DMS79 (cell line): ENCODE measurements at regions not wholly inside any gene's neighbourhood (a gene's known extent, or its start where the extent isn't known, plus 50 kb on each side); places are given as distances from the start of the nearest gene placed in this dataset.
A peak's percentile ranks its signal among the peaks of the same experiment; 100 is the strongest.

Source experiments
- DNase-seq: peaks from one replicate; lab custom pipeline; 2025; lab: John Stamatoyannopoulos, UW

- DNase-seq = no peak
Observed at GRCh38 chr3:34183114-34183513, 384.7 kb downstream of the PDCD6IP start.

GRCh38 chr3:34183611-34184340 is 385.3 kb downstream of the PDCD6IP start:
- peak; percentile 86 for DNase-seq

DNA sequence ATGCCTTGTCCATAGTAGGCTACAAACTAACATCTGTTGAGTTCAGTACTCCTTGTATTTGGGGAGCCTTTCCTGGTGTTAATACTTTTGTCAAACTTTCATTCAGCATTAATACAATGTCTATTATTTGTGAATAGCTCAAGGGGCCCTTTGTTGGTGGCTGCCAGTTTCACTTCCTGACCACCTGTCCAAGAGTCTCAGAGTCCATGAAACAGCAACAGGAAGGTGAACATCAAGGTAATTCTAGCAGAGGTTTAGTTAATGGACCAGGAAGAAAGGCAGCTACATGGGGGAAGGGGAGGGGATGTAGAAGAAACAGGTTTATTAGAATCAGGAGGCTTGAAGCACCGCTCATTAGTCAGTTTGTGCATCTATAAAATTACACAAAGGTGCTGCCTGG is 386.9 kb downstream of the PDCD6IP start:
- no peak for DNase-seq

DNA sequence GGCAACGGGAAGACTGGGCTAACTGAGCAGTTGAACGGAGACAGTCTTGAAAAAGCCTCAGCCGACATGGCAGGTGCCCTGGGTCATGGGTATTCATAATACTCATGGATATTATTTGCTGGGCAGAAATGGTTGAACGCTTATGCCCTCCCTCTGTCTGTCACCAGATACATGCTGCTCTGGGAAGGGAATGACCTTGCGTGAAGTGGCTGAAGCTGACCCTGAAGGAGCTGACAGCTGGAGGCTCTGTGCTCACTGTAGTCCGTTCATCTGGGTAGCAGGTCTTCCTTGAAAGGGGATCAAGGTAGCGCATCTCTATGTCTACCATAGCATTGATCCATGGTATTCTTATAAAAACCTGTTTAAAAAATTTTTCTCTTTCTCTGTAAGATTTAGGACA is 390.7 kb downstream of the PDCD6IP start:
- no peak for DNase-seq

DNA sequence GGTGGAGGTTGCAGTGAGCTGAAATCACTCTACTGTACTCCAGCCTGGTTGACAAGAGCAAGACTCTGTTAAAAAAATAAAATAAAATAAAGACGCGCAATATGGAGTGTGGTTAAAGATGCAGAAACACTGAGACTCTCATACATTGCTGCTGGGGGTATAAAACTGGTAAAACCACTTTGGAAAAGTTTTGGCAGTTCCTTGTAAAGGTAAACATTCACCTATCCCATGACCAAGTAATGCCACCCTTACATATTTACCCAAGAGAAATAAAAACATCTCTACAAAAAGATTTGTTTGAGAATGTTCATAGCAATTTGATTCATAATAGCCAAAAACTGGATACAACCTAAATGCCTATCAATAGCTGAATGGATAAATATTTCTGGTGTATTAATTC is 398.5 kb downstream of the PDCD6IP start:
- no peak for DNase-seq

GRCh38 chr3:34198309-34198708 is 399.9 kb downstream of the PDCD6IP start:
- DNase-seq = no peak

DNA sequence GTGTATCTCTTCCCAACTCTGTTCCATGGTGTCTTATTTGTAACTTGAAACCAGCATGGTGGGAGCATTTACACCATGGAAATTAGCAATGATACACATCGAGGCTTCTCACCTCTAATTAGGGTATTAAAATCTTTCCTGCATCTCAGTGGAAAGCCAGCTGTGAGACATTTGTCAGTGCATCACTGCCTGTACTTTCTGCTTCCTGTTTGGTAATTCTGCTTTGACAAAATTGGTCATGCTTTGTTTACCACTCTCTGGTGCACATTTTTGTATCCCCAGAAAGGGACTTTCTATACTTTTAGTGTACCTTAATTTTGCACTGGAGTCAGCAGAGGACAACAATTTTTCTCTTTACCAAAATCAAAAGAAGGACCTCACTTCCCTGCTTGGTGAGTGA is 402.1 kb downstream of the PDCD6IP start:
- no peak for DNase-seq

- DNase-seq = no peak
Observed at GRCh38 chr3:34202975-34203374, 404.5 kb downstream of the PDCD6IP start.

DNA sequence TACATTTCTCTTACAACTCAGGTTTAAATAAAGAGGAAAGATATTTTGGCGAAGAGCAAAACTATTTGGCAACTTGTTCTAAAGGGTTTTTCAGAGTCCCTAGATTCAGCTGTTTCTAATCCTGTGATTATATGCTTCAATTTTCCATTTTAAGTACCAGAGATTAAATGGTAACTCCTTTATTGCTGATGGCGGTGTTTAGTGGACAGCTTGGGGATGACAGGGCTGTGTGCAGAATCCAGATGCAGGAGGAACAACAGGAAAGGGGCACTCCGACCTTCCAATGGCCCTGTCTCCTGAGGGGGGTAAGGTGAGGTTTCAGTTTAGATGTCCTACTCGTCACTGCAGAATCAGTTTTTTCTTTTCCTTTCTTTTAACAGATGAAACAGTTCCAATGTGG is 405.0 kb downstream of the PDCD6IP start:
- no peak for DNase-seq

DNA sequence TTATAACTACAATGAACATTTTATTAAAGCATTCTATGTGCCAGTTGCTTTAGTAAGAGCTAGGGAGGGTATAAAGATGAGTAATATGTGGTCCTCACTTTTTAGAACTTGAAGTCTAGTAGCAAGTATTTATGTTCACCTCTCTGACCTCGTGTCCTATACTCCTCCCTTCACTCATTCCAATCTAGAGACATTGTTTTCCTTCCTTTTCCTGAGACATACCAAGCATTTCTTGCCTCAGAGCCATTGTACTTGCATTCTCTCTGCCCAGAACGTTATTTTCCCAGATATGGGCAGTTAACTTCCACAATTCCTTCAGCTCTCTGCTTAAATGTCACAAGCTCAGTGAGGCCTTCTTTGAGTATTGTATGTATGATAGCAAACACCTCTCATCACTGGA is 408.6 kb downstream of the PDCD6IP start:
- DNase-seq = no peak

GRCh38 chr3:34207806-34208205 is 409.4 kb downstream of the PDCD6IP start:
- DNase-seq = no peak

DNA sequence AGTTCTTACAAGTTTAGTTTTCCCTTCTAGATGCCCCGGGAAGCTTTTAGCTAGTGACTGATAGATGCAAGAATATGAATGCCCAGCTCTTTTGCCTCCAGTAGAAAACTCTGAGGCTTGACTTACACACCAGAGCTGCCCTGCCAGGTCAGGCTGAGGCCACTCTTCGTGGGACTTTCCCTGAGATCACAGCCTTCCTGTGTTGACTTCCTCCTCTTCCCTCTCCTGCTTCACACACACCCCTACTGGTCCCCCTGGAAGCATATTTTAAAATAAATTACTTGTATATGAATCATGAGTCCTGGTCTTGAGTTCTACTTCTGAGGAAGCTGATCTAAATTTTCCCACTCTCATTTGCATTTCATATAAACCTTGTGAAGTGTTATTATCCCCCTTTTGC is 413.7 kb downstream of the PDCD6IP start:
- no peak for DNase-seq

DNA sequence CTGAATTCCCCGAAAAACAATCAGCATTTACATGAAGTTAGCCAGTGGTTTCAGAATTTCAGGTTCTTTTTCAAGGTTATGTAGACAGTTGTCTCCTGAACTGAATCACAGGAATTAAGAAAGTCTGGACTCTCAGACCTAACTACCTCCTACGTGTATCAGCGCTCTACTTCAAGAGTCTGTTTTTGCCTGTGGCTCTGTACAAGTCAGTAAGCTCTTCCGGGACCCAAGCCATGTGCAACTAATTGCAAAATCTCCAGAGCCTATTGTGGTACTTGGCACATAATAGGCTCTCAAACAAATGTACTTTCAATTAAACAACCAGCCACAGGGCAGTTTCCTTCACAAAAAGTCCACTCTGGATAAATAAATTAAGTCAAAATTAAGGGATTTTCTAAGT is 414.2 kb downstream of the PDCD6IP start:
- peak; percentile 47 for DNase-seq

DNA sequence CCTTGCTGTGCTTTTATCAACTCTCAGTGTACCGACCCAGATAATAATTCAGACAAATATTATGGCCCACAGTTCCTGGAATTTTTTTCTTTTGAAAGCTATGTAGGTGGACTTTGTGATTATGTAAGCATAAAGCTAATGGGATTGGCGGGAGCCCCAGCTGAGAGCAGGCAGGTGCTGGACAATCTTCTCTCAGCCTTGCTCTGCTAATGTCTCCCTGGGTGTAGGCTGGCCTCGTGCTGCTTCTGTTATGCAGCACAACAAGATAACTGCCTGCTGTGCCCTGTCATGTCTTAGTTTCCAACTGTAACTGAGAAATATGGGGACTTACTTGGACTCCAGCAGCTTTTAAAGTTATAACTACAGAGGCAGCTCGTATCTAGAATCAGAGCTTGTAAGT is 415.0 kb downstream of the PDCD6IP start:
- DNase-seq = no peak

DNA sequence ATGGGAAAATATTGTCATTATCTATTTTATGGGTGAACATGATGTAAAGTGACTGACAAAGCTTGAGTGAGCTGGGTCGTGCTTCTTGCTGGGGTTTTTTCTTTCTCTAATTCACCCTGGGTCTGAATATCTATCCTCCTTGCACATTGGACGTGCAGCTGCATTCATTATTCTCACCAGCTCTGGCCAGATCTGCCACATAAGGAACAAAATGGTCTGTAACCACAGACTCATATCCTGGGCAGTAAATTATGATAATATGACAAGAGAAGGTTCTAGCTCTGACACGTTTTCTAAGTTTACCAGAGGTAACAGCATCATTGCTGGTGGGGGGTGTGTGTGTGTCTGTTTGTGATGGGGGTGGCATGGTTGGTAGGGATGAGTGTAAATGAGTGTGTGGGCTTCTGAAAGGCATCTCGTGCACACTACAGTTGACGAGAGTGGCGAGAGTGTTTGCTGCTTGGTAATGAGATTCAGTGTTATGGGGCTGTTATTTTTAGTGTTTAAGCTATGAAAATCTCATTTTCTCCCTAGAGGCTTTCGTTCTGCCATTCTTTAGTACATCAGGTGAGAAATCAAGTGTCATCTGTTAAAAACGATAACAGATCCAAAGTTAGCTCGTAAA is 418.4 kb downstream of the PDCD6IP start:
- DNase-seq = no peak

DNA sequence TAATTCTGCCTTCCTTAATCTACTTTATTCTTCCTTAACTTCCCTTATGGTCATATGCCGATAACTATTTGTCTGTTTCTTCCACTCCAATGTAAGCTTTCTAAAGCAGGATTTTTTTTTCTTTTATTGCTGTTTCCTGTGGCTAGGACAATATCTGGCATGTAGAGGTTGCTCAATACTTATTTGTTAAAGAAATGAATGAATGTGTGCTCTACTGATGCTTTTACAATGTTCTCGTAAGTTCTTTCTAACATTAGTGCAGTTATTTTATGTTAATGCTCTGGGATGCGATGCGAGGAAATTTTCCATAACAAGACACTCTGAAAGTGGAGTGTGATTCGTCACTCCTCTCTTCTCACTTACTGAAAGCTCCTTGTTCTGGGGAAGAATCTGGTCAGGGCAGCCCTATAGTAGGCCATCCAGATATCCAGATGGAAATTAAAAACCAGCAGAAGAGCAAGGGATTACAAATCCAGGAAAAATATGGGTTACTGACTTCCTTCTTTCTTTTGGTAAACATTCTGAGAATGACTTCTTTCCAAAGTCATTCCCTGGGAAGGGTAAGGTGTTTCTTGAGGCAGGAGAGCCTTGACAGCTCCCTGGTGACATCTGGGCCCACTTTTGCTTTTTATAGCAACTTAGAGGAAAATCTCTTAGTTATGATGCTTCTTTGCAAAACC is 420.4 kb downstream of the PDCD6IP start:
- DNase-seq = no peak

DNA sequence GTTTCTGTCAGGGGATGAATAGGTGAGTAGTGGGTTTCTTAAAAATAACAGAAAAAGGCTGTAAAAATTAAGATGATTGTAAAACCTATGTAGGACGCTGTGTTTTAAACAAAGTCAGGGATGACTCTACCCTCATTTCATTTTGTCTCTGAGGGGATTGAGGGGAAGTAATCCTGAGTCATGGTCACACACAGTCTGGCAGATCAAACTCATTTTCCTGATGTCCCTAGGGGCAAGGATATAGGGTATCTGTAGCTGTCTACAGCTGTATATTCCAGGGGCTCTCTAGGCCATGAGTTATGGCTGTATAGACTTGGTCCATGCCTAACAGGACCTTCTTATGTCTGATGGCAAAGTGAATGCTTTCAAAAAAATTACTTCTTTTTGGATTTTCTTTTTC is 421.1 kb downstream of the PDCD6IP start:
- no peak for DNase-seq

GRCh38 chr3:34225821-34226366 is 427.5 kb downstream of the PDCD6IP start:
- DNase-seq = no peak

- DNase-seq = no peak
Observed at GRCh38 chr3:34229876-34230275, 431.4 kb downstream of the PDCD6IP start.

- DNase-seq = no peak
Observed at GRCh38 chr3:34235096-34235495, 436.7 kb downstream of the PDCD6IP start.

GRCh38 chr3:34237946-34238345 is 439.5 kb downstream of the PDCD6IP start:
- DNase-seq = no peak

- no peak for DNase-seq
Observed at GRCh38 chr3:34238407-34238806, 440.0 kb downstream of the PDCD6IP start.

DNA sequence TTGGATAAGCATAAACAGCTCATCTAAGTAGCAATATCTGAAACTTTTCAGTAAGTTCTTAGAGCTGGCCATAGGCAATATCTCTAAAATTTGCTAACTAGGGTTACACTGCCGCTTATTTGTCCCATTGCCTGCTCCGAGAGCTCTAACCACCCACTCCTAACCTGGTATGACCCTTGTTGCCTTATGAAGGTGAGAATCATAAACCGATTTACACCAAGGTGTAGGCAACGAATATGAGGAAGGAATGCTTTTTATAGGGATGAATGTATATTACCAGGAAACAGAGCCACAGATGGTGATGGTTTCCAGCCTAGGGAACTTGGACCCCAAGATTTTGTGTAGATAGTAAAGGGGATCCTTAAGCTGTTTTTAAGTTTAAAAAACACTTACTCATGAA is 440.9 kb downstream of the PDCD6IP start:
- no peak for DNase-seq
